HepG2 (cell line): ENCODE measurements at regions not wholly inside any gene's neighbourhood (a gene's known extent, or its start where the extent isn't known, plus 50 kb on each side); places are given as distances from the start of the nearest gene placed in this dataset.

Experiments used
- ATAC-seq: fragments of 200-7000 bp; cut with Tn5 transposase; 3 replicates; pipeline ENCODE4 v1.9.1; 2020; ENCODE audit warnings: mild to moderate bottlenecking, moderate library complexity
- BruUV-seq: library from RNA; stranded (reverse); fragments of 400-500 nt; replicated peaks from 2 replicates; lab custom pipeline; 2021; lab: Mats Ljungman, UMichigan
- CTCF ChIA-PET: fragments of 300-600 bp; formaldehyde crosslinking; extraction: SDS; loops from one replicate; lab custom pipeline; 2021; ENCODE audit warnings: low total read pairs, inconsistent platforms, low intra/inter-chr PET ratio; lab: Yijun Ruan, JAX
- POLR2A ChIA-PET: fragments of 350-600 bp; sonication (Branson Sonifier 250); formaldehyde crosslinking; loops from one replicate; lab custom pipeline; 2020; ENCODE audit warnings: antibody characterized with exemption, inconsistent platforms; lab: Yijun Ruan, JAX
- DNase-seq: peaks from one replicate; pipeline ENCODE4 v3.0.0-alpha.2; 2015; ENCODE audit warnings: low spot score
- FAIRE-seq: peaks from 3 replicates; lab custom pipeline; 2011; peaks lifted over from hg19 to GRCh38; lab: Jason Lieb, UNC
- H2AFZ ChIP-seq: one replicate; pipeline ENCODE4 v1.6.1; 2011; ENCODE audit warnings: low read length, inconsistent platforms
- H3K27ac ChIP-seq: fragments of 300-600 bp; 3 replicates; pipeline ENCODE4 v1.8.0; 2011; ENCODE audit warnings: mixed run types, mild to moderate bottlenecking, mixed read lengths, low read length, inconsistent platforms; ENCODE audit not compliant: insufficient read depth; ENCODE audit errors: extremely low read length
- H3K27me3 ChIP-seq, 2 experiments: fragments of 200-600 bp in 1 of 2; 2 replicates in 1 of 2; 3 replicates in 1 of 2; pipeline versions ENCODE4 v1.6.0 to v1.8.0; 2011; ENCODE audit warnings: low read length in 2 of 2, mild to moderate bottlenecking in 2 of 2, moderate library complexity in 2 of 2, inconsistent platforms in 1 of 2; ENCODE audit not compliant: insufficient read depth in 2 of 2, control insufficient read depth in 1 of 2
- H3K36me3 ChIP-seq, 2 experiments: fragments of 200-600 bp in 1 of 2; replicated peaks in 1 of 2; 2 replicates in 1 of 2; 3 replicates in 1 of 2; pipeline versions ENCODE4 v1.5.1 to v1.8.0; 2011; ENCODE audit warnings: low read length in 2 of 2, inconsistent platforms in 1 of 2; ENCODE audit not compliant: insufficient read depth in 2 of 2, control insufficient read depth in 1 of 2
- H3K4me1 ChIP-seq: 2 replicates; pipeline ENCODE4 v1.5.1; 2012; ENCODE audit warnings: low read length, inconsistent platforms; ENCODE audit not compliant: insufficient read depth
- H3K4me2 ChIP-seq: 2 replicates; pipeline ENCODE4 v1.6.0; 2011; ENCODE audit warnings: low read depth, low read length, inconsistent platforms
- H3K4me3 ChIP-seq, 3 experiments: fragments of 200-600 bp in 1 of 3; sonication (generic), shearing (Covaris generic) in 1 of 3; replicated peaks in 1 of 3; 2 replicates each; pipeline ENCODE4 v1.5.1; 2011 to 2016; ENCODE audit warnings: low read length in 3 of 3, inconsistent platforms in 2 of 3, low read depth in 2 of 3, mild to moderate bottlenecking in 2 of 3, control low read depth in 1 of 3, mixed read lengths in 1 of 3; ENCODE audit not compliant: insufficient read depth in 1 of 3
- H3K79me2 ChIP-seq: one replicate; pipeline ENCODE4 v1.6.1; 2011; ENCODE audit warnings: low read length, inconsistent platforms; ENCODE audit not compliant: insufficient read depth
- H3K9ac ChIP-seq: 2 replicates; pipeline ENCODE4 v1.6.0; 2011; ENCODE audit warnings: mild to moderate bottlenecking, low read depth, low read length, inconsistent platforms; ENCODE audit not compliant: insufficient read depth
- H3K9me3 ChIP-seq: 2 replicates; pipeline ENCODE4 v1.5.1; 2012; ENCODE audit warnings: mild to moderate bottlenecking, low read length
- H4K20me1 ChIP-seq: 2 replicates; pipeline ENCODE4 v1.6.0; 2011; ENCODE audit warnings: inconsistent platforms, mild to moderate bottlenecking, low read length, moderate library complexity; ENCODE audit not compliant: insufficient read depth
- FOXK1 ChIP-seq: sonication (generic); formaldehyde crosslinking; IDR thresholded peaks from 2 replicates; pipeline ENCODE4 v1.4.0; 2020; ENCODE audit warnings: low read depth, missing genetic modification reagents, borderline replicate concordance
- GABPB1 ChIP-seq: IDR thresholded peaks from 2 replicates; pipeline ENCODE4 v1.6.1; 2016; ENCODE audit warnings: mild to moderate bottlenecking, missing genetic modification reagents, moderate library complexity, missing compliant biosample characterization
- HHEX ChIP-seq: IDR thresholded peaks from 2 replicates; pipeline ENCODE4 v1.6.1; 2016; ENCODE audit warnings: control low read depth
- IKZF1 ChIP-seq: fragments of 450-650 bp; IDR thresholded peaks from 2 replicates; pipeline ENCODE4 v1.7.1; 2016
- LCORL ChIP-seq, 2 experiments: fragments of 450-650 bp in 1 of 2; sonication (generic) in 1 of 2; formaldehyde crosslinking in 1 of 2; IDR thresholded peaks; 2 replicates each; pipeline versions ENCODE4 v1.5.0 to v1.6.1; 2017 to 2020; ENCODE audit warnings: antibody characterized with exemption in 1 of 2, missing genetic modification reagents in 1 of 2
- NR2F2 ChIP-seq: IDR thresholded peaks from 2 replicates; pipeline ENCODE4 v1.6.1; 2012; ENCODE audit warnings: low read depth, inconsistent platforms, borderline replicate concordance
- RAD51 ChIP-seq: fragments of 450-650 bp; IDR thresholded peaks from 2 replicates; pipeline ENCODE4 v1.6.1; 2016; ENCODE audit warnings: borderline replicate concordance
- RXRA ChIP-seq: sonication (generic); formaldehyde crosslinking; IDR thresholded peaks from 2 replicates; pipeline ENCODE4 v1.5.1; 2020; ENCODE audit warnings: missing genetic modification reagents
- SMAD1 ChIP-seq: sonication (generic); formaldehyde crosslinking; IDR thresholded peaks from 2 replicates; pipeline ENCODE4 v1.4.0; 2020; ENCODE audit warnings: missing genetic modification reagents, low read depth, mild to moderate bottlenecking, borderline replicate concordance
- STAG1 ChIP-seq: sonication (generic); formaldehyde crosslinking; IDR thresholded peaks from 2 replicates; pipeline ENCODE4 v1.4.0; 2020; ENCODE audit warnings: missing genetic modification reagents
- ZBTB1 ChIP-seq: sonication (generic); formaldehyde crosslinking; IDR thresholded peaks from 2 replicates; pipeline ENCODE4 v1.4.0; 2020; ENCODE audit warnings: missing genetic modification reagents, borderline replicate concordance
- ZC3H13 ChIP-seq: sonication (generic); formaldehyde crosslinking; IDR thresholded peaks from 2 replicates; pipeline ENCODE4 v1.8.1; 2023; ENCODE audit warnings: mild to moderate bottlenecking, missing genetic modification reagents, moderate library complexity
- ZMYM4 ChIP-seq: sonication (generic); formaldehyde crosslinking; IDR thresholded peaks from 2 replicates; pipeline ENCODE4 v1.8.1; 2023; ENCODE audit warnings: mild to moderate bottlenecking, missing genetic modification reagents
- ZNF17 ChIP-seq: sonication (generic); formaldehyde crosslinking; IDR thresholded peaks from 2 replicates; pipeline ENCODE4 v1.5.0; 2020; ENCODE audit warnings: mild to moderate bottlenecking, missing genetic modification reagents
- ZNF775 ChIP-seq: sonication (generic); formaldehyde crosslinking; IDR thresholded peaks from 2 replicates; pipeline ENCODE4 v1.4.0; 2020; ENCODE audit warnings: missing genetic modification reagents, mild to moderate bottlenecking, moderate library complexity, borderline replicate concordance
- ZNF878 ChIP-seq: sonication (generic); formaldehyde crosslinking; IDR thresholded peaks from 2 replicates; pipeline ENCODE4 v1.8.1; 2023; ENCODE audit warnings: mild to moderate bottlenecking, missing genetic modification reagents, moderate library complexity
- in situ Hi-C: cut with HindIII; loops from 2 replicates; pipeline ENCODE4 v1.10.0; 2017; ENCODE audit warnings: low pct_unique_long_range_greater_than_20kb; ENCODE audit not compliant: extremely low pct_ligation_motif_present
- intact Hi-C: fragments of 100-400 bp; cut with micrococcal nuclease; formaldehyde crosslinking; loops from one replicate; pipeline ENCODE4 v1.10.0; 2022; ENCODE audit not compliant: unreplicated experiment
- TF ChIP-seq, protein P1 (sequence below): IDR thresholded peaks from 2 replicates; pipeline ENCODE4 v1.6.1; 2016; ENCODE audit warnings: control low read depth

DNA sequence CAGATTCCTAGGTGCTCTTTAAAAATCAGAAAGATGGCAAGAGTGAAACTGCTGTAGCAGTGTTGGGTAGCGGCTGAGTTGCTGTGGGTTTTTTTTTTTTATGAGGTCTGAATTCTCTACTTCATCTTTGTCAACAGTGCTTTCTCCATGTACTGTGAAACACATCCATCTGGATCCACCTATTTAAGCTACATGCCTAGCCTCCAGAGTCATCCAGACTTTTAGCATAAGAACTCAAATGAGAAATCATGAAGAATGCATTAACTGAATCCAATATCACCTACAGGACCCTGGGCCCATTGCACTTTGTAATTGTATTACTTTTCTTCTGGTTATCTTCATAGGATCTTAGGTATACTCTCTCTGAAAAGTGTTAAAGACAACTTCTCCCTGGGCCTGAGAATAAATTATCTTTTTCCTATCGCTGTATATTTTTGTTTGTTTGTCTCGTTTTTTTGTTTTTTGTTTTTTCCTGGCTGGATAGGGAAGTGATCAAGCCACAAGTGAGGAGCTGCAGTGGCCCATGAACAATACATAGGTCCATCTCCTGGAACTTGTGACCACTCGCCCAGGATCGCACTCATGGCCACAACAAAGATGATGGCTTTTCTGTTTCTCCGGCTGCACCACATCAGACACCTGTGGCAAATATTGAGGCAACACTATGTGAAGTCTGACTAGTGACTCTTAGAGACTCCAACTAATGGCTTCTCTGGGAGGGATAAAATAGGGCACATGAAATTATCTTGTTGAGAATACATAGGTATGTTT lies 609.9 kb upstream of the AGTR1 start (continued):
- TF ChIP-seq NR2F2 (no peak), FOXK1 (CRISPR knock-in tag) (no peak), RXRA (CRISPR knock-in tag) (no peak)
- TF ChIP-seq, protein P1, sequence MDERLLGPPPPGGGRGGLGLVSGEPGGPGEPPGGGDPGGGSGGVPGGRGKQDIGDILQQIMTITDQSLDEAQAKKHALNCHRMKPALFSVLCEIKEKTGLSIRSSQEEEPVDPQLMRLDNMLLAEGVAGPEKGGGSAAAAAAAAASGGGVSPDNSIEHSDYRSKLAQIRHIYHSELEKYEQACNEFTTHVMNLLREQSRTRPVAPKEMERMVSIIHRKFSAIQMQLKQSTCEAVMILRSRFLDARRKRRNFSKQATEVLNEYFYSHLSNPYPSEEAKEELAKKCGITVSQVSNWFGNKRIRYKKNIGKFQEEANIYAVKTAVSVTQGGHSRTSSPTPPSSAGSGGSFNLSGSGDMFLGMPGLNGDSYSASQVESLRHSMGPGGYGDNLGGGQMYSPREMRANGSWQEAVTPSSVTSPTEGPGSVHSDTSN (CRISPR knock-in tag): no peak

DNA sequence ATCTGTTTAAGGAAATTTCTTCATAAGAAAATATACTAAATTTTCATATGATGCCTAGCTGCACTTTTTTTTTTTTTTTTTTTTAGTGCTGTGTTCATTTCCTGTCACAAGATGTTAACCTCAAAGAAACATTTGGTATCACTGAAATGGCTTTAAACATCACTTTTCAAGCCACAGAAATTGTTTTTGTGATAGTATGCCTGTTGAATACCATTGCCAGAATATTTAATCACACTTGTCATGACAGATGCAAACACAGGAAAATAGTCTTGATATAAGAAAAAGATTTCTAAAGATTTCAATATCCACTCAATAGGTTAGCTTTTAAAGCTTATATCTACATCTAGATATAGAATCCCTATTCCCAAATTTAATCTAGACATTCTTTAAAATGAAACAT lies 608.5 kb upstream of the AGTR1 start:
- in situ Hi-C loops (no loop called here), intact Hi-C loops (no loop called here)
- no peak overlapping the region for H2AFZ ChIP-seq
- H3K9ac ChIP-seq: no peak overlapping the region
- H3K36me3 ChIP-seq: no peaks in the 10 kb centered on the region
- no peaks in the 10 kb centered on the region for H4K20me1 ChIP-seq
- BruUV-seq: no TSS peak
- H3K9me3 ChIP-seq: no peaks in the 10 kb centered on the region
- ATAC-seq (no peak), FAIRE-seq (no peak), DNase-seq (no peak)
- ChIA-PET POLR2A (no interaction called here), CTCF (no interaction called here)
- no peaks in the 10 kb centered on the region for H3K4me1 ChIP-seq
- no peak for TF ChIP-seq RAD51
- no peak for TF ChIP-seq GABPB1
- no peak for TF ChIP-seq HHEX
- no peak for TF ChIP-seq IKZF1
- no peak for TF ChIP-seq ZBTB1 (CRISPR knock-in tag)
- TF ChIP-seq ZNF775 (CRISPR knock-in tag): no peak
- TF ChIP-seq ZMYM4: no peak
- no peak for TF ChIP-seq ZC3H13
- no peak for TF ChIP-seq ZNF878 (CRISPR knock-in tag)
- TF ChIP-seq ZNF17 (CRISPR knock-in tag): no peak
- TF ChIP-seq STAG1 (CRISPR knock-in tag): no peak
- TF ChIP-seq LCORL (IDR thresholded peaks at IDR 0.05): no peak
- TF ChIP-seq LCORL (CRISPR knock-in tag; IDR thresholded peaks at IDR 0.05): no peak
- no peak for TF ChIP-seq SMAD1 (CRISPR knock-in tag)
- H3K27ac ChIP-seq: no peak overlapping the region
- H3K27me3 ChIP-seq: no peaks in the 10 kb centered on the region; a peak in 1 of 5 replicates
- H3K79me2 ChIP-seq: no peaks in the 10 kb centered on the region
- H3K4me3 ChIP-seq: no peak overlapping the region
- H3K4me2 ChIP-seq: no peak overlapping the region
